ENCODE measurements at regions not wholly inside any gene's neighbourhood (a gene's known extent, or its start where the extent isn't known, plus 50 kb on each side); places are given as distances from the start of the nearest gene placed in this dataset.

GRCh38 chr7:131074043-131074442 lies 253.6 kb upstream of the MKLN1 start:
- H3K9me3 ChIP-seq (replicated peaks; ENCODE audit: control insufficient read depth, insufficient read depth, low read length): no peaks in the 10 kb centered on the region
- ChIA-PET POLR2A (no interaction called here), CTCF (no interaction called here)
- H3K27me3 ChIP-seq (ENCODE audit: control insufficient read depth in 2 of 2, insufficient read depth in 2 of 2, low read length in 2 of 2): no peaks in the 10 kb centered on the region
- no TSS peak for BruUV-seq (replicated peaks)
- H3K4me1 ChIP-seq (ENCODE audit: control insufficient read depth, extremely low read depth, insufficient read depth, low read length): peaks cover 16% of the 10 kb centered on the region
- no peaks in the 10 kb centered on the region for H4K20me1 ChIP-seq (replicated peaks; ENCODE audit: control insufficient read depth, extremely low read depth, insufficient read depth, low read length)
- H3K9ac ChIP-seq (replicated peaks; ENCODE audit: extremely low read depth, insufficient read depth, low read length): no peak overlapping the region
- no peaks in the 10 kb centered on the region for H3K36me3 ChIP-seq (ENCODE audit: control insufficient read depth in 2 of 2, extremely low read depth in 1 of 2, insufficient read depth in 2 of 2, low read length in 2 of 2)
- no peaks in the 10 kb centered on the region for H3K9me1 ChIP-seq (replicated peaks; ENCODE audit: control insufficient read depth, extremely low read depth, insufficient read depth, low read length)
- no peak overlapping the region for H3K27ac ChIP-seq (ENCODE audit: insufficient read depth, low read depth, low read length)
- TF ChIP-seq JUN (IDR thresholded peaks at IDR 0.05; ENCODE audit: borderline replicate concordance, insufficient read depth, insufficient read length, low read depth) (no peak), GATA2 (IDR thresholded peaks at IDR 0.05; ENCODE audit: insufficient read depth, insufficient read length, low read depth, low read length) (no peak), POLR2AphosphoS5 (IDR thresholded peaks at IDR 0.05; ENCODE audit: insufficient read depth, low read depth, low read length) (no peak)
- DNase-seq (ENCODE audit: low read depth, low spot score) (no peak), FAIRE-seq (no peak)
- no peak overlapping the region for H2AFZ ChIP-seq (ENCODE audit: low read depth, low read length)
- H3K79me2 ChIP-seq (ENCODE audit: control insufficient read depth, insufficient read depth, low read length): no peaks in the 10 kb centered on the region
- no peak overlapping the region for H3K4me2 ChIP-seq (ENCODE audit: insufficient read depth, low read length)
- intact Hi-C loops (cut with micrococcal nuclease) (no loop called here), dilution Hi-C loops (cut with MboI; ENCODE audit: extremely low pct_ligation_motif_present, low sequenced_read_pairs) (no loop called here)
- no peak overlapping the region for H3K4me3 ChIP-seq (replicated peaks in 1 of 3; ENCODE audit: insufficient read depth in 1 of 3, low read depth in 1 of 3, low read length in 3 of 3)

GRCh38 chr7:131074585-131074984 lies 253.1 kb upstream of the MKLN1 start:
- ChIA-PET POLR2A (no interaction called here), CTCF (no interaction called here)
- BruUV-seq (replicated peaks): no TSS peak
- Histone ChIP-seq H3K4me1 (ENCODE audit: control insufficient read depth, extremely low read depth, insufficient read depth, low read length) (peaks cover 12% of the 10 kb centered on the region), H2AFZ (ENCODE audit: low read depth, low read length) (no peak overlapping the region), H3K4me3 (replicated peaks in 1 of 3; ENCODE audit: insufficient read depth in 1 of 3, low read depth in 1 of 3, low read length in 3 of 3) (no peak overlapping the region), H3K9me3 (replicated peaks; ENCODE audit: control insufficient read depth, insufficient read depth, low read length) (no peaks in the 10 kb centered on the region), H3K79me2 (ENCODE audit: control insufficient read depth, insufficient read depth, low read length) (no peaks in the 10 kb centered on the region), H3K27ac (ENCODE audit: insufficient read depth, low read depth, low read length) (no peak overlapping the region), H3K9me1 (replicated peaks; ENCODE audit: control insufficient read depth, extremely low read depth, insufficient read depth, low read length) (no peaks in the 10 kb centered on the region), H3K36me3 (ENCODE audit: control insufficient read depth in 2 of 2, extremely low read depth in 1 of 2, insufficient read depth in 2 of 2, low read length in 2 of 2) (no peaks in the 10 kb centered on the region), H4K20me1 (replicated peaks; ENCODE audit: control insufficient read depth, extremely low read depth, insufficient read depth, low read length) (no peaks in the 10 kb centered on the region), H3K9ac (replicated peaks; ENCODE audit: extremely low read depth, insufficient read depth, low read length) (no peak overlapping the region), H3K27me3 (ENCODE audit: control insufficient read depth in 2 of 2, insufficient read depth in 2 of 2, low read length in 2 of 2) (no peaks in the 10 kb centered on the region), H3K4me2 (ENCODE audit: insufficient read depth, low read length) (no peak overlapping the region)
- intact Hi-C loops (cut with micrococcal nuclease) (no loop called here), dilution Hi-C loops (cut with MboI; ENCODE audit: extremely low pct_ligation_motif_present, low sequenced_read_pairs) (no loop called here)
- FAIRE-seq: no peak
- no peak for DNase-seq (ENCODE audit: low read depth, low spot score)
- TF ChIP-seq POLR2AphosphoS5 (IDR thresholded peaks at IDR 0.05; ENCODE audit: insufficient read depth, low read depth, low read length) (no peak), JUN (IDR thresholded peaks at IDR 0.05; ENCODE audit: borderline replicate concordance, insufficient read depth, insufficient read length, low read depth) (no peak), POLR2A (IDR thresholded peaks at IDR 0.05; ENCODE audit: low read depth, low read length) (no peak), MAX (IDR thresholded peaks at IDR 0.05; ENCODE audit: insufficient read depth, insufficient read length) (no peak), EZH2 (IDR thresholded peaks at IDR 0.05; ENCODE audit: borderline replicate concordance, low read depth, low read length, severe bottlenecking) (no peak), GATA2 (IDR thresholded peaks at IDR 0.05; ENCODE audit: insufficient read depth, insufficient read length, low read depth, low read length) (no peak), FOS (IDR thresholded peaks at IDR 0.05; ENCODE audit: borderline replicate concordance, insufficient read depth, low read length) (no peak), MYC (IDR thresholded peaks at IDR 0.05; ENCODE audit: low read depth, low read length) (no peak)
- TF ChIP-seq, protein P1, sequence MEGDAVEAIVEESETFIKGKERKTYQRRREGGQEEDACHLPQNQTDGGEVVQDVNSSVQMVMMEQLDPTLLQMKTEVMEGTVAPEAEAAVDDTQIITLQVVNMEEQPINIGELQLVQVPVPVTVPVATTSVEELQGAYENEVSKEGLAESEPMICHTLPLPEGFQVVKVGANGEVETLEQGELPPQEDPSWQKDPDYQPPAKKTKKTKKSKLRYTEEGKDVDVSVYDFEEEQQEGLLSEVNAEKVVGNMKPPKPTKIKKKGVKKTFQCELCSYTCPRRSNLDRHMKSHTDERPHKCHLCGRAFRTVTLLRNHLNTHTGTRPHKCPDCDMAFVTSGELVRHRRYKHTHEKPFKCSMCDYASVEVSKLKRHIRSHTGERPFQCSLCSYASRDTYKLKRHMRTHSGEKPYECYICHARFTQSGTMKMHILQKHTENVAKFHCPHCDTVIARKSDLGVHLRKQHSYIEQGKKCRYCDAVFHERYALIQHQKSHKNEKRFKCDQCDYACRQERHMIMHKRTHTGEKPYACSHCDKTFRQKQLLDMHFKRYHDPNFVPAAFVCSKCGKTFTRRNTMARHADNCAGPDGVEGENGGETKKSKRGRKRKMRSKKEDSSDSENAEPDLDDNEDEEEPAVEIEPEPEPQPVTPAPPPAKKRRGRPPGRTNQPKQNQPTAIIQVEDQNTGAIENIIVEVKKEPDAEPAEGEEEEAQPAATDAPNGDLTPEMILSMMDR (IDR thresholded peaks at IDR 0.05; ENCODE audit: extremely low read depth in 1 of 2, insufficient read depth in 1 of 2, low read depth in 1 of 2, low read length in 2 of 2): no peak
